NOMO-1 (cell line): ENCODE measurements at regions not wholly inside any gene's neighbourhood (a gene's known extent, or its start where the extent isn't known, plus 50 kb on each side); places are given as distances from the start of the nearest gene placed in this dataset.
A peak's percentile ranks its signal among the peaks of the same experiment; 100 is the strongest.

Source experiments
- DNase-seq, 2 experiments: peaks; one replicate each; lab custom pipeline; 2025; ENCODE audit not compliant: unreplicated experiment in 2 of 2; lab: John Stamatoyannopoulos, UW

GRCh38 chr2:18427762-18428161 lies 132.7 kb downstream of the RDH14 start:
- no peak for DNase-seq

GRCh38 chr2:18426174-18426573 lies 134.3 kb downstream of the RDH14 start:
- DNase-seq: no peak

- no peak for DNase-seq
These were observed 135.2 kb downstream of the RDH14 start for GRCh38 chr2:18425210-18425703.

- DNase-seq: no peak
These were observed 136.8 kb downstream of the RDH14 start for GRCh38 chr2:18423636-18424035.

GRCh38 chr2:18422432-18423165 lies 137.9 kb downstream of the RDH14 start:
- DNase-seq: no peak

GRCh38 chr2:18413676-18414396 lies 146.6 kb downstream of the RDH14 start:
- DNase-seq: no peak

GRCh38 chr2:18412980-18413675 lies 147.3 kb downstream of the RDH14 start:
- DNase-seq: no peak

- no peak for DNase-seq
These were observed 148.8 kb downstream of the RDH14 start for GRCh38 chr2:18411626-18412025.

- no peak for DNase-seq
These were observed 149.9 kb downstream of the RDH14 start for GRCh38 chr2:18410543-18410942.

- DNase-seq: no peak
These were observed 151.8 kb downstream of the RDH14 start for GRCh38 chr2:18408638-18409037.

GRCh38 chr2:18406219-18406618 lies 154.2 kb downstream of the RDH14 start:
- no peak for DNase-seq

GRCh38 chr2:18404708-18405107 lies 155.7 kb downstream of the RDH14 start:
- no peak for DNase-seq

GRCh38 chr2:18403921-18404522 lies 156.4 kb downstream of the RDH14 start:
- no peak for DNase-seq

GRCh38 chr2:18402831-18403230 lies 157.6 kb downstream of the RDH14 start:
- DNase-seq: no peak

GRCh38 chr2:18401471-18401870 lies 159.0 kb downstream of the RDH14 start:
- no peak for DNase-seq

- DNase-seq: no peak
These were observed 160.9 kb downstream of the RDH14 start for GRCh38 chr2:18399601-18400000.

GRCh38 chr2:18398833-18399232 lies 161.6 kb downstream of the RDH14 start:
- no peak for DNase-seq

GRCh38 chr2:18396329-18397010 lies 164.0 kb downstream of the RDH14 start:
- no peak for DNase-seq

GRCh38 chr2:18395555-18395954 lies 164.9 kb downstream of the RDH14 start:
- no peak for DNase-seq

- DNase-seq: peak; percentile 1 to 29
These were observed 172.8 kb downstream of the RDH14 start for GRCh38 chr2:18387441-18388206.
